Tibial artery (tissue), 4 donors: ENCODE measurements at regions not wholly inside any gene's neighbourhood (a gene's known extent, or its start where the extent isn't known, plus 50 kb on each side); places are given as distances from the start of the nearest gene placed in this dataset.

Experiments
- DNase-seq, 2 donors: peaks; one replicate each; pipeline ENCODE4 v3.0.0-alpha.2; 2019
- H3K27ac ChIP-seq, 2 donors: fragments of 200-600 bp; sonication (generic) in 1 of 2; 1 replicate in 1 of 2; 2 replicates in 1 of 2; pipeline ENCODE4 v1.5.1; 2018 to 2019; ENCODE audit warnings: mild to moderate bottlenecking in 1 of 2
- H3K27me3 ChIP-seq, 2 donors: fragments of 200-600 bp; sonication (generic) in 1 of 2; one replicate each; pipeline versions ENCODE4 v1.5.1 to v1.6.0; 2016 to 2019
- H3K36me3 ChIP-seq, 3 donors: fragments of 200-600 bp; sonication (generic) in 2 of 3; one replicate each; pipeline ENCODE4 v1.5.1; 2016 to 2019; ENCODE audit warnings: mild to moderate bottlenecking in 2 of 3
- H3K4me1 ChIP-seq, 4 donors: fragments of 200-600 bp; sonication (generic) in 2 of 4; 1 replicate in 3 of 4; 2 replicates in 1 of 4; pipeline ENCODE4 v1.5.1; 2016 to 2019
- H3K4me3 ChIP-seq, 2 donors: fragments of 200-600 bp; sonication (generic) in 1 of 2; 1 replicate in 1 of 2; 2 replicates in 1 of 2; pipeline ENCODE4 v1.5.1; 2018 to 2019; ENCODE audit warnings: mild to moderate bottlenecking in 2 of 2
- H3K9me3 ChIP-seq, 3 donors: fragments of 200-600 bp; sonication (generic) in 1 of 3; one replicate each; pipeline ENCODE4 v1.5.1; 2016 to 2019
- intact Hi-C: fragments of 100-400 bp; cut with DNase I; formaldehyde crosslinking; loops from one replicate; pipeline ENCODE4 v1.15.0; 2023; ENCODE audit warnings: low total_unique reads
- TF ChIP-seq, protein P1 (sequence below), 2 experiments: fragments of 200-600 bp in 1 of 2; fragments of 450-650 bp in 1 of 2; IDR thresholded peaks; one replicate each; pipeline ENCODE4 v1.5.1; 2017 to 2019; ENCODE audit warnings: antibody characterized with exemption in 2 of 2, mild to moderate bottlenecking in 1 of 2, moderate library complexity in 1 of 2

DNA sequence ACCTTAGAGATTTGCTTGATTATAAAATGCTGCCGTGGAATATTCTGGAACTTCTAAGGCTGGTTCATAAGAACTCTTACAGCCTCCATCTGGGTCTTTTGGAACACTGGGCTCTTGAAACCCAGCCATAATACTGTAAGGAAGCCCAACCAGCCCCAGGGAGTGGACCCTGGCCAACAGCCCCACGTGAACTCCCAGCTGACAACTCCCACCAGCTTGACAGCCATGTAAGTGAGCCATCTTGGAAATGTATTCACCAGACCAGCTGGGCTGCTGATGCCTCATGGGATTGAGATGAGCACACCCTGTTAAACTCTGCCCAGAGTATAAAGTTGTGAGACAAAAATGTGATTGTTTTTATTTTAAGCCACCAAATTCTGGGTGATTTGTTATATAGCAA is 378.7 kb upstream of the RAG2 start:
- Histone ChIP-seq H3K27me3 (no peaks in the 10 kb centered on the region), H3K4me1 (no peaks in the 10 kb centered on the region), H3K9me3 (no peaks in the 10 kb centered on the region), H3K36me3 (no peaks in the 10 kb centered on the region), H3K27ac (no peak overlapping the region), H3K4me3 (no peak overlapping the region)
- no peak for DNase-seq
- intact Hi-C loops: no loop called here
- TF ChIP-seq, protein P1, sequence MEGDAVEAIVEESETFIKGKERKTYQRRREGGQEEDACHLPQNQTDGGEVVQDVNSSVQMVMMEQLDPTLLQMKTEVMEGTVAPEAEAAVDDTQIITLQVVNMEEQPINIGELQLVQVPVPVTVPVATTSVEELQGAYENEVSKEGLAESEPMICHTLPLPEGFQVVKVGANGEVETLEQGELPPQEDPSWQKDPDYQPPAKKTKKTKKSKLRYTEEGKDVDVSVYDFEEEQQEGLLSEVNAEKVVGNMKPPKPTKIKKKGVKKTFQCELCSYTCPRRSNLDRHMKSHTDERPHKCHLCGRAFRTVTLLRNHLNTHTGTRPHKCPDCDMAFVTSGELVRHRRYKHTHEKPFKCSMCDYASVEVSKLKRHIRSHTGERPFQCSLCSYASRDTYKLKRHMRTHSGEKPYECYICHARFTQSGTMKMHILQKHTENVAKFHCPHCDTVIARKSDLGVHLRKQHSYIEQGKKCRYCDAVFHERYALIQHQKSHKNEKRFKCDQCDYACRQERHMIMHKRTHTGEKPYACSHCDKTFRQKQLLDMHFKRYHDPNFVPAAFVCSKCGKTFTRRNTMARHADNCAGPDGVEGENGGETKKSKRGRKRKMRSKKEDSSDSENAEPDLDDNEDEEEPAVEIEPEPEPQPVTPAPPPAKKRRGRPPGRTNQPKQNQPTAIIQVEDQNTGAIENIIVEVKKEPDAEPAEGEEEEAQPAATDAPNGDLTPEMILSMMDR (IDR thresholded peaks at IDR 0.05): no peak

DNA sequence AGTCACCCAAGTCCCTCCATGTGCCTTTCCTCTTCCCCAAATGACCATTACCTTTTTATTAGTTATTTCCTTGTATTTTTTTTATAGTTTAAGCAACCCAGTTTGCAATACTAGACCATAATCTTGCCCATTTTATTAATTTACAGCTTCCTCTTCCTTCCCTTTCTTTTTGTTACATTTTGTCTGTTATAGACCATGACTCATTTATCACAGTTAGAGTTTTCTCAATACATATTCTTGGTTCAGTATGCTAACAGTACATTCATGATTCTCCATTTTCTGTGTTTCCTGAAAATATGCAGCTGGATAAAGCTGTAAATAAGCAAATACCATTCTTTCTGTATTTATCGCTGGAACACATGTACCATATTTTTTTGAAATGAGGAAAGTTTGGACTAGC is 376.7 kb upstream of the RAG2 start:
- intact Hi-C loops: no loop called here
- Histone ChIP-seq H3K4me1 (no peaks in the 10 kb centered on the region), H3K9me3 (no peaks in the 10 kb centered on the region), H3K27ac (no peak overlapping the region), H3K27me3 (no peaks in the 10 kb centered on the region), H3K36me3 (no peaks in the 10 kb centered on the region), H3K4me3 (no peak overlapping the region)
- TF ChIP-seq, protein P1 (IDR thresholded peaks at IDR 0.05): no peak
- DNase-seq: no peak

DNA sequence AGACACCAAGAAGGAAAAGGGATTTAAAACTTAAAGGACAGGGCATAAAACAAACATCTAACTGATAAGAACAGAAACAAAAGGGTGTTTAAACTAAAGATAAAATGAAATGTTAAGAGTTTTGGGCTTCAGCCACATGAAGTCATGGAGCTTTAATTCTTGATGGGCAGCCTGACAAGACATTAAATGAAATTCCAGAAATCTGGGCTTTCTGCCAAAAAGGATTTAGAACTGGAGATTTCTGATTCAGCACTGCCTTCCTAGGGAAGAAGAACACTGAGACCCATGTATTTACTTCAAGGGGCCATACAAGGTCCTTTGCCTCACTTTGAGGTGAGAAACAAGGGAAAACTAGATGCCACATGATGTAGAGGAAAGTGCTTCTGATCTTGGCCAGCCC is 355.9 kb upstream of the RAG2 start:
- no peaks in the 10 kb centered on the region for H3K27me3 ChIP-seq
- H3K4me3 ChIP-seq: no peak overlapping the region
- H3K4me1 ChIP-seq: no peaks in the 10 kb centered on the region
- no peak overlapping the region for H3K27ac ChIP-seq
- H3K9me3 ChIP-seq: peaks cover 0 to 5% (median 0%) of the 10 kb centered on the region in 3 donors
- H3K36me3 ChIP-seq: no peaks in the 10 kb centered on the region
- TF ChIP-seq, protein P1 (IDR thresholded peaks at IDR 0.05): no peak
- intact Hi-C loops: no loop called here
- DNase-seq: no peak

DNA sequence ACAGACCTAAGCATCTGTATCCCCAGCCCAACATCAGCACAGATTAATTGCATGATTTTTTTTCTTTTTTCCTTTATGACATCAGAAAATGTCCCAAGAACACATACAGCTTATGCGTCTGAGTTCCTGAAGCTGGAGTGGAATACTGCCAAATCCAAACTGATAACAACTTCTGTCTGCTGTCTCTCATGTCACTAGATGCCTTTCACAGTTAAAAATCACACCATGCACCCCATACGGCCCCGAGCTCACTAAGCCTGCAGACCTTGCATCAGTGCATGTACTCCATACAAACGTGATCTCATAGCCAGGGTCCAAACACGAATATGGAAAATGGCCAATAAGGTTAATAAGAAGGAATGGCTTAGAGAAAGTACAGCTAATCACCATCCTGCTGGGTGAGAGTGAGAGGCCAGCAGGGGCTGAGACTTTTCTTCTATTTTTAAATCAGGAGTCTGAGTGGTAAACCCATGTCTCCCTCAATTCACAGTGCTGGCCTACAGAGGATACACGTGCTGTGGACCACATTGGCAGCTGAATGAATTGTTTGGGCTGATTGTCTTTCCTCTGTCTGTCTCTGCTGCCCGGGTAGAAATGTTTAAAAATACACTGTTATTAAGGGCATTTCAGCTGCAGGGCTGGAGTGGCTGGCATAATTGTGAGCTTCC is 350.6 kb upstream of the RAG2 start:
- TF ChIP-seq, protein P1 (IDR thresholded peaks at IDR 0.05): no peak
- intact Hi-C loops: no loop called here
- DNase-seq: no peak
- no peaks in the 10 kb centered on the region for H3K9me3 ChIP-seq
- H3K27me3 ChIP-seq: no peaks in the 10 kb centered on the region
- no peaks in the 10 kb centered on the region for H3K4me1 ChIP-seq
- no peak overlapping the region for H3K27ac ChIP-seq
- H3K4me3 ChIP-seq: no peak overlapping the region
- H3K36me3 ChIP-seq: no peaks in the 10 kb centered on the region

DNA sequence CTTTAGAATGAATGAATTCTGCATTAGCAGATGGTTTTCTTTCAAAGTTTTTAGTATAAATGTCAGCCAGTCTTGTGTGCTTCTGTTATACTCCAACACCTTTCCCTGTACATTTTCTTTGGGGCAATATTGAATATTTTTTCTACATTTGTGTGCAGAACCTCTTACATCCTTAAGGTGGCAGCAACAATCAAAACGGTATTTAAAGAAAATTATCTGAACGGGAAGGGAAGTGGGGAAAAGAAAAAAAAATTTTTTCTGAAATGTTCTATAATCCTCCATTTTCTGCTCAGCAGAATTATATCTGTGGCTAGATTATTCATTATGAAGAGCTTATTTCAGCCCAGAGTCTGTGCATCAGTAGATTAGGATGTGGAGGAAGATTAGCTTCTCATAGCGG is 347.3 kb upstream of the RAG2 start:
- DNase-seq: no peak
- H3K27me3 ChIP-seq: no peaks in the 10 kb centered on the region
- no peaks in the 10 kb centered on the region for H3K4me1 ChIP-seq
- TF ChIP-seq, protein P1 (IDR thresholded peaks at IDR 0.05): no peak
- H3K9me3 ChIP-seq: no peaks in the 10 kb centered on the region
- H3K27ac ChIP-seq: no peak overlapping the region
- no peaks in the 10 kb centered on the region for H3K36me3 ChIP-seq
- intact Hi-C loops: no loop called here
- H3K4me3 ChIP-seq: no peak overlapping the region

DNA sequence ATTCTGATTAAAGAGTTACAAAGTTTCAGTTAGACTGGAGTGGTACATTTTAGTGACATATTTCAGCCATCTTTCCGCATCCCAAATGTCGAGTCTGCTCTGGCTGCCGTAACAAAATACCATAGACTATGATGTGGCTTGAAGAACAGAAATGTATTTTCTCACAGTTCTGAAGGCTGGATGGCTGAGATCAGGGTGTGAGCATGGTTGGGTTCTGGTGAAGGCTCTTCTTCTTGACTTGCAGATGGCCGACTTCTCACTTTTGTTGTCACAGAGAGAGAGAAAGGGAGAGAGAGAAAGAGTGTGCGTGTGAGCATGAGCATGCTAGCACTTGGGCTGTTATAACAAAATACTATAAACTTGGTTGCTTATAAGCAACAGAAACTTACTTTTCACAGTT is 335.4 kb upstream of the RAG2 start:
- intact Hi-C loops: no loop called here
- DNase-seq: no peak
- Histone ChIP-seq H3K27me3 (no peaks in the 10 kb centered on the region), H3K4me1 (no peaks in the 10 kb centered on the region), H3K4me3 (no peak overlapping the region), H3K27ac (no peak overlapping the region), H3K36me3 (no peaks in the 10 kb centered on the region), H3K9me3 (no peaks in the 10 kb centered on the region)
- TF ChIP-seq, protein P1 (IDR thresholded peaks at IDR 0.05): no peak
